HUES6 (cell line): ENCODE measurements at regions not wholly inside any gene's neighbourhood (a gene's known extent, or its start where the extent isn't known, plus 50 kb on each side); places are given as distances from the start of the nearest gene placed in this dataset.

Experiments
- H3K27ac ChIP-seq: 2 replicates; pipeline ENCODE4 v1.7.0; 2013; ENCODE audit warnings: low read depth, mild to moderate bottlenecking, low read length, inconsistent platforms
- H3K27me3 ChIP-seq: 2 replicates; pipeline ENCODE4 v1.6.1; 2013; ENCODE audit warnings: low read length; ENCODE audit not compliant: control insufficient read depth, insufficient read depth
- H3K36me3 ChIP-seq: 2 replicates; pipeline ENCODE4 v1.6.1; 2013; ENCODE audit warnings: low read length; ENCODE audit not compliant: control insufficient read depth, insufficient read depth
- H3K4me1 ChIP-seq: 2 replicates; pipeline ENCODE4 v1.6.1; 2013; ENCODE audit warnings: low read length; ENCODE audit not compliant: control insufficient read depth, insufficient read depth
- H3K4me3 ChIP-seq: 2 replicates; pipeline ENCODE4 v1.5.1; 2013; ENCODE audit warnings: low read depth, low read length
- H3K9ac ChIP-seq: one replicate; pipeline ENCODE4 v1.6.1; 2013; ENCODE audit warnings: mild to moderate bottlenecking, low read length
- H3K9me3 ChIP-seq: 2 replicates; pipeline ENCODE4 v1.6.1; 2013; ENCODE audit warnings: low read depth, low read length; ENCODE audit not compliant: control insufficient read depth, insufficient read depth

GRCh38 chr12:61652265-61652664 lies 607.9 kb upstream of the USP15 start:
- no peaks in the 10 kb centered on the region for H3K36me3 ChIP-seq
- H3K4me3 ChIP-seq: no peak overlapping the region
- no peaks in the 10 kb centered on the region for H3K27me3 ChIP-seq
- H3K27ac ChIP-seq: no peak overlapping the region
- H3K4me1 ChIP-seq: peaks cover 14% of the 10 kb centered on the region
- H3K9ac ChIP-seq: no peak overlapping the region
- H3K9me3 ChIP-seq: no peaks in the 10 kb centered on the region

DNA sequence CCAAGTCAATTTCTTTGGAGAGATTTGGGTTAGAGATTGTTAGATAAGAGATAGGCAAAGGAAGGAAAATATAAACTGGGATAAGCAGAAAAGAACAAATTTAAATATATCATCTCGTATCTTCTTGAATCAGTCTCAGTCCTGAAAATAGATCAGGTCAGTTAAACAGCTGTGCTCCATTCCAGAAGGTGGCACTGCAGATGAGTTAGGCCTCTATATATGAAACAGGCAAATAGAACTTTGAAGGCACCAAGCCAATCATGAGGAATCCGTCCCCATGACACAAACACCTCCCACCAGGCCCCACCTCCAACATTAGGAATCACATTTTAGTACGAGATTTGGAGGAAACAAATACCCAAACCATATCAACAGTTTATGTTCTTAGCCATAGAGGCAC lies 605.5 kb upstream of the USP15 start:
- no peaks in the 10 kb centered on the region for H3K27me3 ChIP-seq
- H3K9me3 ChIP-seq: no peaks in the 10 kb centered on the region
- H3K4me1 ChIP-seq: peaks cover 13% of the 10 kb centered on the region; the same call in 1 of the 2 replicates
- H3K4me3 ChIP-seq: no peak overlapping the region
- no peaks in the 10 kb centered on the region for H3K36me3 ChIP-seq
- H3K27ac ChIP-seq: no peak overlapping the region
- H3K9ac ChIP-seq: no peak overlapping the region

- Histone ChIP-seq H3K36me3 (no peaks in the 10 kb centered on the region), H3K27ac (no peak overlapping the region), H3K4me3 (no peak overlapping the region), H3K4me1 (peaks cover 13% of the 10 kb centered on the region; the same call in 1 of the 2 replicates), H3K27me3 (no peaks in the 10 kb centered on the region), H3K9me3 (no peaks in the 10 kb centered on the region), H3K9ac (no peak overlapping the region)
These were observed 605.0 kb upstream of the USP15 start for GRCh38 chr12:61655241-61655640.

- no peaks in the 10 kb centered on the region for H3K4me1 ChIP-seq
- H3K9ac ChIP-seq: no peak overlapping the region
- H3K36me3 ChIP-seq: no peaks in the 10 kb centered on the region
- H3K4me3 ChIP-seq: no peak overlapping the region
- H3K27me3 ChIP-seq: no peaks in the 10 kb centered on the region
- no peak overlapping the region for H3K27ac ChIP-seq
- H3K9me3 ChIP-seq: peaks cover 33% of the 10 kb centered on the region
These were observed 592.5 kb upstream of the USP15 start for GRCh38 chr12:61667676-61668075.

DNA sequence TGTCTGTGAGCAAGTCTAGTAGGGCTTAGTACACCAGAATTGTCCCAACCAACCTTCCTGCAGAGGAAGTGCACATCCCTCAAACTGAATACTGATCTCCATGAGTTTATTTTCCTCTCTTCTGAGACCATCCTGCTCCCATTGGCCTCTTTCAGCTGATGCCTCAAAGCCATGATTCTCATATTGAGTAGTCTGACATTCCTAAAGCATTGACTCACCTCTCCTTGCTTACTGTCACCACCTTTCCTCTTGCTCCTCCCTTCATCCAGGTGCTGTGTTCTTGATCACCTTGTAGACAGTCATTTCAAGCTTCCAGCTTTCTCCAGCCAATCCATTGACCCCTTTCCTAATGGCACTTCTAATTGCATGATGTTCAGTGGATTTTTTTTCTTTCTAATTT lies 583.7 kb upstream of the USP15 start:
- Histone ChIP-seq H3K4me1 (no peaks in the 10 kb centered on the region), H3K27me3 (no peaks in the 10 kb centered on the region), H3K4me3 (no peak overlapping the region), H3K36me3 (no peaks in the 10 kb centered on the region), H3K27ac (no peak overlapping the region), H3K9ac (no peak overlapping the region), H3K9me3 (peaks cover 13% of the 10 kb centered on the region)

GRCh38 chr12:61687407-61687806 lies 572.8 kb upstream of the USP15 start:
- H3K9ac ChIP-seq: no peak overlapping the region
- no peaks in the 10 kb centered on the region for H3K27me3 ChIP-seq
- H3K36me3 ChIP-seq: no peaks in the 10 kb centered on the region
- no peaks in the 10 kb centered on the region for H3K4me1 ChIP-seq
- no peak overlapping the region for H3K27ac ChIP-seq
- H3K9me3 ChIP-seq: 0 out of 2 replicates have a peak, but pooled peaks cover 4% of the 10 kb centered on the region
- no peak overlapping the region for H3K4me3 ChIP-seq

GRCh38 chr12:61694214-61694613 lies 566.0 kb upstream of the USP15 start:
- no peak overlapping the region for H3K4me3 ChIP-seq

DNA sequence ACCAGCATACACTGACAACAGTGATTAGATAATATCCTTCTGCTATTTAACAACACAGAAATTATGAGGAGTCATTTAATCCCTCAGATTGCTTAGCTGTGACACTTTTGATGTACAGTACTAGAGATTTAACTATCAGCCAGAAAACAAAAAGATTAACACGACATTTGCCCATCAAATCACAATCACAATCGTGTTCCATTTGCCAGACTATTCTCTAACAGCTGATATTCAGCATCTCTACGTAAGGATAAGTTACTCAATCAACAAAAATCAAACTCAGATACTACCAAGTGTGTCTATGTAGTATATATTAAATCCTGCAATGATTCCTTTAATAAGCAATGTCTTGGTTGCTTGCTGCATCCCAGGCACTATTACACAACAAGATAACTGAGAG lies 558.7 kb upstream of the USP15 start:
- Histone ChIP-seq H3K4me1 (peaks cover 11% of the 10 kb centered on the region), H3K27ac (no peak overlapping the region), H3K27me3 (no peaks in the 10 kb centered on the region), H3K4me3 (no peak overlapping the region), H3K9ac (no peak overlapping the region), H3K9me3 (peaks cover 1% of the 10 kb centered on the region; the same call in 1 of the 2 replicates), H3K36me3 (no peaks in the 10 kb centered on the region)

More at GRCh38 chr12:61694214-61694613, 566.0 kb upstream of the USP15 start:
- Histone ChIP-seq H3K36me3 (no peaks in the 10 kb centered on the region), H3K9me3 (peaks cover 19% of the 10 kb centered on the region), H3K27ac (no peak overlapping the region), H3K27me3 (no peaks in the 10 kb centered on the region), H3K9ac (no peak overlapping the region), H3K4me1 (0 out of 2 replicates have a peak, but pooled peaks cover under 1% of the 10 kb centered on the region)

- Histone ChIP-seq H3K27ac (no peak overlapping the region), H3K36me3 (no peaks in the 10 kb centered on the region), H3K4me3 (no peak overlapping the region), H3K9ac (no peak overlapping the region), H3K4me1 (no peaks in the 10 kb centered on the region), H3K9me3 (no peaks in the 10 kb centered on the region), H3K27me3 (no peaks in the 10 kb centered on the region)
These were observed 553.4 kb upstream of the USP15 start for GRCh38 chr12:61706783-61707182.

DNA sequence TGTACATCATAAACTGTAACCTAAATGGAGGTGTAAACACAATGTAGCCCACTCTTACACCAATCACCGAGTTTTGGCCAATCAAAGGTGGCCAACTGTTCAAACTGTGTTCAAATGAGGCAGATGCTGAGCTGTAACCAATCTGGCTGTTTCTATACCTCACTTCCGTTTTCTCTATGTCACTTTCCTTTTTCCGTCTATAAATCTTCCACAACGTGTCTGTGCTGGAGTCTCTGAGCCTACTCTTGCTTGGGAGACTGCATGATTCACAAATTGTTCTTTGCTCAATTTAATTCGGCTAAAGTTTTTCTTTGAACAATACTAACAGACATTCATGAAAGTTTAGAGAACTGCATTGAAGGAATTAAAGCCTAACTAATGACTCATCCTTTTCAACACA lies 547.1 kb upstream of the USP15 start:
- H3K27me3 ChIP-seq: no peaks in the 10 kb centered on the region
- no peak overlapping the region for H3K27ac ChIP-seq
- H3K4me3 ChIP-seq: no peak overlapping the region
- no peaks in the 10 kb centered on the region for H3K36me3 ChIP-seq
- 0 out of 2 replicates have a peak, but pooled peaks cover 3% of the 10 kb centered on the region for H3K4me1 ChIP-seq
- no peaks in the 10 kb centered on the region for H3K9me3 ChIP-seq
- no peak overlapping the region for H3K9ac ChIP-seq

- Histone ChIP-seq H3K9ac (no peak overlapping the region), H3K9me3 (no peaks in the 10 kb centered on the region), H3K4me1 (0 out of 2 replicates have a peak, but pooled peaks cover 3% of the 10 kb centered on the region), H3K27ac (no peak overlapping the region), H3K4me3 (no peak overlapping the region), H3K36me3 (no peaks in the 10 kb centered on the region), H3K27me3 (no peaks in the 10 kb centered on the region)
These were observed 542.2 kb upstream of the USP15 start for GRCh38 chr12:61717986-61718385.

DNA sequence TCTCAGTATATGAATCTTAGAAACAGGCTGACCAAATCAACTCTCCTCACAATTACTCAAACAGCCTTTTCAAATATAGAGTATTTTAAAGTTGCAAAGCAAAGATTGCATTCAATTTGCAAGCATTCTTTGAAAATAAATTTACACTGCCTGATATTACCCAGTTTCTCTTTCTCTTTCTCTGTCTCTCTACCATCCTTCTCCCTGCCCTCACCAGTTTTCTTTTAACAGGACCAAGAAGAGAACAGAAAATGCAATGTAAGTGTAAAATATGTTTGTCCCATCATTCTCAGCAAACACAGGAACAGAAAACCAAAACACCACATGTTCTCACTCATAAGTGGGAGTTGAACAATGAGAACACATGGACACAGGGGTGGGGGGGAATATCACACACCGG lies 520.3 kb upstream of the USP15 start:
- H3K4me3 ChIP-seq: no peak overlapping the region
- no peak overlapping the region for H3K9ac ChIP-seq
- no peak overlapping the region for H3K27ac ChIP-seq
- H3K27me3 ChIP-seq: no peaks in the 10 kb centered on the region
- no peaks in the 10 kb centered on the region for H3K36me3 ChIP-seq
- no peaks in the 10 kb centered on the region for H3K9me3 ChIP-seq
- no peaks in the 10 kb centered on the region for H3K4me1 ChIP-seq
